WTC11 (cell line): ENCODE measurements at regions not wholly inside any gene's neighbourhood (a gene's known extent, or its start where the extent isn't known, plus 50 kb on each side); places are given as distances from the start of the nearest gene placed in this dataset.

Experiments used
- ATAC-seq: fragments of 200-7000 bp; cut with Tn5 transposase; 2 replicates; pipeline ENCODE4 v1.10.0; 2021; ENCODE audit warnings: mild to moderate bottlenecking, moderate library complexity
- CTCF ChIA-PET: fragments of 300-600 bp; sonication (Branson Sonifier 250); formaldehyde crosslinking; loops from one replicate; lab custom pipeline; 2021; ENCODE audit warnings: antibody characterized with exemption; lab: Charles Lee
- POLR2A ChIA-PET: fragments of 350-600 bp; sonication (Branson Sonifier 250); formaldehyde crosslinking; loops from one replicate; lab custom pipeline; 2021; ENCODE audit warnings: antibody characterized with exemption; lab: Charles Lee
- DNase-seq: peaks from one replicate; pipeline ENCODE4 v3.0.0; 2021; ENCODE audit warnings: low spot score
- H3K27ac Mint-ChIP-seq: 2 replicates; pipeline ENCODE4 v1.8.0; 2021; ENCODE audit warnings: mixed read lengths
- H3K27me3 Mint-ChIP-seq: 2 replicates; pipeline ENCODE4 v1.8.0; 2021; ENCODE audit warnings: low read depth, mild to moderate bottlenecking, moderate library complexity, mixed read lengths
- H3K36me3 Mint-ChIP-seq: 2 replicates; pipeline ENCODE4 v1.8.0; 2021; ENCODE audit warnings: mixed read lengths
- H3K4me1 Mint-ChIP-seq: 2 replicates; pipeline ENCODE4 v1.8.0; 2022; ENCODE audit warnings: mixed read lengths
- H3K4me3 Mint-ChIP-seq: 2 replicates; pipeline ENCODE4 v1.8.0; 2021; ENCODE audit warnings: mild to moderate bottlenecking, moderate library complexity, mixed read lengths
- H3K9me3 Mint-ChIP-seq: 2 replicates; pipeline ENCODE4 v1.8.0; 2021; ENCODE audit warnings: mixed read lengths
- AR ChIP-seq: fragments of 250-450 bp; sonication (Bioruptor Pico); IDR thresholded peaks from 2 replicates; pipeline ENCODE4 v1.9.0; 2021; ENCODE audit warnings: mild to moderate bottlenecking
- E2F1 ChIP-seq: sonication (generic); formaldehyde crosslinking; IDR thresholded peaks from 2 replicates; pipeline ENCODE4 v1.8.0; 2022; ENCODE audit warnings: mild to moderate bottlenecking, missing genetic modification reagents
- ELF4 ChIP-seq: sonication (generic); formaldehyde crosslinking; IDR thresholded peaks from 2 replicates; pipeline ENCODE4 v1.8.1; 2022; ENCODE audit warnings: low read depth, mild to moderate bottlenecking, moderate library complexity, missing genetic modification reagents
- EMX1 ChIP-seq: fragments of 250-450 bp; sonication (Bioruptor Pico); IDR thresholded peaks from 2 replicates; pipeline ENCODE4 v1.8.0; 2021; ENCODE audit warnings: mild to moderate bottlenecking
- FOXJ3 ChIP-seq: sonication (generic); formaldehyde crosslinking; IDR thresholded peaks from 2 replicates; pipeline ENCODE4 v1.9.0; 2021; ENCODE audit warnings: missing genetic modification reagents, mild to moderate bottlenecking, borderline replicate concordance
- FOXK1 ChIP-seq: sonication (generic); formaldehyde crosslinking; IDR thresholded peaks from 2 replicates; pipeline ENCODE4 v1.8.0; 2022; ENCODE audit warnings: mild to moderate bottlenecking, moderate library complexity, missing genetic modification reagents
- GRHL2 ChIP-seq: fragments of 250-450 bp; sonication (Bioruptor Pico); IDR thresholded peaks from 2 replicates; pipeline ENCODE4 v1.8.0; 2022; ENCODE audit warnings: mild to moderate bottlenecking, moderate library complexity; ENCODE audit not compliant: insufficient replicate concordance, severe bottlenecking
- GTF2I ChIP-seq: fragments of 250-450 bp; sonication (Bioruptor Pico); conservative IDR thresholded peaks from 2 replicates; pipeline ENCODE4 v1.4.0; 2021; ENCODE audit warnings: mild to moderate bottlenecking
- PREB ChIP-seq: sonication (generic); formaldehyde crosslinking; IDR thresholded peaks from 2 replicates; pipeline ENCODE4 v1.8.1; 2022; ENCODE audit warnings: mild to moderate bottlenecking, missing genetic modification reagents, moderate library complexity, borderline replicate concordance
- PRRX2 ChIP-seq: fragments of 250-450 bp; sonication (Bioruptor Pico); IDR thresholded peaks from 2 replicates; pipeline ENCODE4 v1.8.0; 2021; ENCODE audit warnings: mild to moderate bottlenecking
- SP1 ChIP-seq: sonication (generic); formaldehyde crosslinking; conservative IDR thresholded peaks from 2 replicates; pipeline ENCODE4 v1.8.1; 2022; ENCODE audit warnings: missing genetic modification reagents
- STAT6 ChIP-seq: sonication (generic); formaldehyde crosslinking; conservative IDR thresholded peaks from 2 replicates; pipeline ENCODE4 v1.8.1; 2023; ENCODE audit warnings: mild to moderate bottlenecking, low read depth, missing genetic modification reagents, moderate library complexity
- TCF7 ChIP-seq: sonication (generic); formaldehyde crosslinking; IDR thresholded peaks from 2 replicates; pipeline ENCODE4 v1.8.0; 2022; ENCODE audit warnings: mild to moderate bottlenecking, low read depth, missing genetic modification reagents, moderate library complexity
- ZNF138 ChIP-seq: sonication (generic); formaldehyde crosslinking; conservative IDR thresholded peaks from 2 replicates; pipeline ENCODE4 v1.8.1; 2022; ENCODE audit warnings: mild to moderate bottlenecking, moderate library complexity, missing genetic modification reagents
- ZNF232 ChIP-seq: sonication (generic); formaldehyde crosslinking; IDR thresholded peaks from 2 replicates; pipeline ENCODE4 v1.8.0; 2022; ENCODE audit warnings: mild to moderate bottlenecking, missing genetic modification reagents
- ZNF416 ChIP-seq: fragments of 250-450 bp; sonication (Bioruptor Pico); IDR thresholded peaks from 2 replicates; pipeline ENCODE4 v1.9.0; 2021; ENCODE audit warnings: mild to moderate bottlenecking, inconsistent platforms
- TF ChIP-seq, protein P1 (sequence below): sonication (generic); formaldehyde crosslinking; IDR thresholded peaks from 2 replicates; pipeline ENCODE4 v1.8.0; 2022; ENCODE audit warnings: mild to moderate bottlenecking, missing genetic modification reagents
- TF ChIP-seq, protein P2 (sequence below): sonication (generic); formaldehyde crosslinking; IDR thresholded peaks from 2 replicates; pipeline ENCODE4 v1.8.1; 2023; ENCODE audit warnings: mild to moderate bottlenecking, missing genetic modification reagents, moderate library complexity
- TF ChIP-seq, protein P3 (sequence below): fragments of 250-450 bp; sonication (Bioruptor Pico); IDR thresholded peaks from 2 replicates; pipeline ENCODE4 v1.9.0; 2021; ENCODE audit warnings: moderate library complexity, mild to moderate bottlenecking, inconsistent platforms, borderline replicate concordance

- CTCF ChIA-PET, result no interaction called here
- POLR2A ChIA-PET, result no interaction called here
- no peak for TF ChIP-seq GTF2I (CRISPR knock-in tag)
- TF ChIP-seq ELF4 (CRISPR knock-in tag), result no peak
- TF ChIP-seq AR, result no peak
- TF ChIP-seq, protein P1, sequence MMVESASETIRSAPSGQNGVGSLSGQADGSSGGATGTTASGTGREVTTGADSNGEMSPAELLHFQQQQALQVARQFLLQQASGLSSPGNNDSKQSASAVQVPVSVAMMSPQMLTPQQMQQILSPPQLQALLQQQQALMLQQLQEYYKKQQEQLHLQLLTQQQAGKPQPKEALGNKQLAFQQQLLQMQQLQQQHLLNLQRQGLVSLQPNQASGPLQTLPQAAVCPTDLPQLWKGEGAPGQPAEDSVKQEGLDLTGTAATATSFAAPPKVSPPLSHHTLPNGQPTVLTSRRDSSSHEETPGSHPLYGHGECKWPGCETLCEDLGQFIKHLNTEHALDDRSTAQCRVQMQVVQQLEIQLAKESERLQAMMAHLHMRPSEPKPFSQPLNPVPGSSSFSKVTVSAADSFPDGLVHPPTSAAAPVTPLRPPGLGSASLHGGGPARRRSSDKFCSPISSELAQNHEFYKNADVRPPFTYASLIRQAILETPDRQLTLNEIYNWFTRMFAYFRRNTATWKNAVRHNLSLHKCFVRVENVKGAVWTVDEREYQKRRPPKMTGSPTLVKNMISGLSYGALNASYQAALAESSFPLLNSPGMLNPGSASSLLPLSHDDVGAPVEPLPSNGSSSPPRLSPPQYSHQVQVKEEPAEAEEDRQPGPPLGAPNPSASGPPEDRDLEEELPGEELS (CRISPR knock-in tag), result no peak
- TF ChIP-seq E2F1 (CRISPR knock-in tag), result no peak
- no peak for TF ChIP-seq FOXK1
- no peak for TF ChIP-seq FOXJ3 (CRISPR knock-in tag)
- TF ChIP-seq STAT6, result no peak
- TF ChIP-seq ZNF232, result no peak
- TF ChIP-seq, protein P2, sequence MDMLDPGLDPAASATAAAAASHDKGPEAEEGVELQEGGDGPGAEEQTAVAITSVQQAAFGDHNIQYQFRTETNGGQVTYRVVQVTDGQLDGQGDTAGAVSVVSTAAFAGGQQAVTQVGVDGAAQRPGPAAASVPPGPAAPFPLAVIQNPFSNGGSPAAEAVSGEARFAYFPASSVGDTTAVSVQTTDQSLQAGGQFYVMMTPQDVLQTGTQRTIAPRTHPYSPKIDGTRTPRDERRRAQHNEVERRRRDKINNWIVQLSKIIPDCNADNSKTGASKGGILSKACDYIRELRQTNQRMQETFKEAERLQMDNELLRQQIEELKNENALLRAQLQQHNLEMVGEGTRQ, result no peak
- no peak for TF ChIP-seq PRRX2 (CRISPR knock-in tag)
- TF ChIP-seq, all 79 proteins: peak for 0
- Mint-ChIP-seq H3K9me3 (no peaks in the 10 kb centered on the region), H3K4me3 (no peak overlapping the region), H3K36me3 (no peaks in the 10 kb centered on the region), H3K4me1 (0 out of 2 replicates have a peak, but pooled peaks cover 1% of the 10 kb centered on the region), H3K27ac (no peak overlapping the region), H3K27me3 (no peaks in the 10 kb centered on the region)
- ATAC-seq (peak; percentile 53), DNase-seq (no peak)
These were observed 108.7 kb downstream of the SUCLA2 start for GRCh38 chr13:47892374-47892773.

DNA sequence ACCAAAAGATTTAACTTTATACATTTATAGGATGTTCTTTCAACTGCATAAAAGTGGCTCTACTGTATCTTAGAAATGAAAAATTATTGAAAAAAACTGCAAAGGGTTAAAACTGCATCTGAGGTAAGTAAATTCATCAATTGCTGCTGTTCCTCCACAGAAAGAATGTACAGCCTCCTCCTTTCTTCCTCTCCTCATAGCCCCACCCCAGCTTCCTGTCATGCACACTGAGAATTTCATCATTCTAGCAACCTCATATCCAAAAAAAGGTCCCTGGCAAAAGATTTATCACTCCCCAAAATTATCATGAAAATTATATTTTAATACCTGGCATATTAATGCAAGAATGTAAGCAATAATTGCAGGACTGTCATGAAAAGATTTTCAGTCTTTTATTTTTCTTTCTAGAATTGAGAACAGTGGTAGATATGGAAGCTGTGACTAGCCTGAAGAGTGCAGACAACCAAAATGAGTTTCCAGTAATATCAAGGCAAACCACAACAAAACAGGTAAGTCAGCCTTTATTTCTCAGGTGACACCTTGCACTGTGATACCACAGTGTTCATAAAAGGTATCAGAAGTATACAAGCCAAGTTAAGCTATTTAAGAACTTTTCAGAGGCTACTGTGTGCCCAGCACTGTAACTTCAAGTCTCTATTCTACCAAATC, 110.8 kb downstream of the SUCLA2 start:
- ATAC-seq (no peak), DNase-seq (no peak)
- Mint-ChIP-seq H3K9me3 (no peaks in the 10 kb centered on the region), H3K36me3 (no peaks in the 10 kb centered on the region), H3K27ac (no peak overlapping the region), H3K27me3 (no peaks in the 10 kb centered on the region), H3K4me3 (no peak overlapping the region), H3K4me1 (no peaks in the 10 kb centered on the region; the same call in 1 of the 2 replicates)
- ChIA-PET POLR2A (no interaction called here), CTCF (no interaction called here)
- TF ChIP-seq FOXJ3 (CRISPR knock-in tag) (no peak), GRHL2 (CRISPR knock-in tag) (no peak), ZNF138 (no peak), EMX1 (CRISPR knock-in tag) (no peak), SP1 (CRISPR knock-in tag) (no peak), PREB (no peak), TCF7 (CRISPR knock-in tag) (no peak), E2F1 (CRISPR knock-in tag) (no peak), ZNF416 (CRISPR knock-in tag) (no peak)
- TF ChIP-seq, protein P3, sequence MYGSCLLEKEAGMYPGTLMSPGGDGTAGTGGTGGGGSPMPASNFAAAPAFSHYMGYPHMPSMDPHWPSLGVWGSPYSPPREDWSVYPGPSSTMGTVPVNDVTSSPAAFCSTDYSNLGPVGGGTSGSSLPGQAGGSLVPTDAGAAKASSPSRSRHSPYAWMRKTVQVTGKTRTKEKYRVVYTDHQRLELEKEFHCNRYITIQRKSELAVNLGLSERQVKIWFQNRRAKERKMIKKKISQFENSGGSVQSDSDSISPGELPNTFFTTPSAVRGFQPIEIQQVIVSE (CRISPR knock-in tag), result no peak
